Activated CD4-positive, alpha-beta T cell treated with anti-CD3 and anti-CD28 coated beads, Interleukin-2, amount 50 U/mL, for 48 hours (primary cell): ENCODE measurements at regions not wholly inside any gene's neighbourhood (a gene's known extent, or its start where the extent isn't known, plus 50 kb on each side); places are given as distances from the start of the nearest gene placed in this dataset.
"Not testable (repeated sequence)": the region's sequence is repeated elsewhere in the genome, so short reads cannot be mapped to it uniquely, and the experiment has no call there.

Experiments used
- DNase-seq, 2 experiments: peaks; one replicate each; pipeline ENCODE4 v3.0.0-alpha.2; 2020

DNA sequence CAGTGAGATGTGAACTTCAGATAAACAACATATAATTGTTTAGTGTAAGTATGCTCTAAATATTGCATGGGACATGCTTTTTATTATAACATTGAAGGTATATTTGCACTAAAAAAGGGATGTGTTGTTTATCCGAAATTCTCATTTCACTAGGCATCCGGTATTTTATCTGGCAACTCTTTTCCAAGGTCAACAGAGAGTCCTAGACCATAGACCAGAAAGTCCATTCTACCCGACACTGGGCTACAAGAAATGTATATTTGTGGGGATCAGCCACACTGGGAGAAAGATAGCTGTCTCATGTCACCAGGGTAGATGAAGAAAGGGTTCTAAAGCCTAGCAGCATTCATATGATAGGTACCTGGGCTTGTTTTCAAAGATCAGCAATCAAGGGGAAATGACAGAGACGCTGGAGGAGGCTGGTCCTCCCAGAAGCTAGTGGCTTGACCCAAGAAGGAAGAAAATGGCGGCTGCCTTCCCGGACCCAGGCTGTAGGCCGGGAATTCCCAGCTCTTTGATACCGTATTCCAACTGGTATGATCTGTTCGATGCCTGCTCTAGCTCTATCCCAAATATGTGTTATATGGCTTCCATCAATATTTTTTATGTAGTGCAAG lies 161.1 kb upstream of the IRF2BP2 start:
- no peak for DNase-seq

DNA sequence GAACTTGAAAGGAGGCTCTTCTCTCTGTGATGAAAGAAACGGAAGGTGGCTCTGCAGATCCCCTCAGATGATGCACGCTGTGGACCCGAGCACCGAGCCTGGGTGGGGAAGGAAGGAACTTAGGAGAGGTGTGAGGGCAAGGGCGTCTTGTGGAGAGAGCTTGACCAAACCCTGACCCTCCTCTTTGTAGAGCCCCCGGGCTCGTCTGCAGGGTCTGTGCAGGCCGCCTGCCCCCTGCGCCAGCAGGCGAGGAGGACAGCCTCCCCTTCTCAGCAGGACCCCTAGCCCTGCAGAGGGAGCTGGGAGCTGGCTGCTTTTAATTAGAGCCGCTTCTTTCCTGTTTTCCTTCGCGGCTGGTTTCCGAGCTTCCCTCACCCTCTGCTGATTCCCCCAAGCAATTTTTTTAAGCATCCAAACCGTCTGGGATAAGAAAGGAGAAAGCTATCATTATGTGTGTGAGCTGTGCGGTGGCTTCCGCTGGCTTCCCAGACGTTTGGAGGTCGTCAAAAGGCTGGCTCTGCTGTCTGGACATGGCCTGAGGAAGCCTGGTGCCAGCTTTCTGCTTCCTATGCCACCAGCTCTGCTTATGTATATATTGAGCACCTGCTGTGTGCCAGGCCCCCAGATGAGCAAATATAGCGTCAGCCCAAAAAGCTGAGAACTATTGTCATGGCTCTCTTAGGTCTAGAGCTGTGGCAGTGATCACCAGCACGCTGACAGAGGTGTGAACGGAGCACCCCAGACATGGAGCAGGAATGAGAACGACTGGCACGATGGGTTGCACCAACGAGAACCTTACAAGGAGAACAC lies 160.2 kb upstream of the IRF2BP2 start:
- no peak for DNase-seq

DNA sequence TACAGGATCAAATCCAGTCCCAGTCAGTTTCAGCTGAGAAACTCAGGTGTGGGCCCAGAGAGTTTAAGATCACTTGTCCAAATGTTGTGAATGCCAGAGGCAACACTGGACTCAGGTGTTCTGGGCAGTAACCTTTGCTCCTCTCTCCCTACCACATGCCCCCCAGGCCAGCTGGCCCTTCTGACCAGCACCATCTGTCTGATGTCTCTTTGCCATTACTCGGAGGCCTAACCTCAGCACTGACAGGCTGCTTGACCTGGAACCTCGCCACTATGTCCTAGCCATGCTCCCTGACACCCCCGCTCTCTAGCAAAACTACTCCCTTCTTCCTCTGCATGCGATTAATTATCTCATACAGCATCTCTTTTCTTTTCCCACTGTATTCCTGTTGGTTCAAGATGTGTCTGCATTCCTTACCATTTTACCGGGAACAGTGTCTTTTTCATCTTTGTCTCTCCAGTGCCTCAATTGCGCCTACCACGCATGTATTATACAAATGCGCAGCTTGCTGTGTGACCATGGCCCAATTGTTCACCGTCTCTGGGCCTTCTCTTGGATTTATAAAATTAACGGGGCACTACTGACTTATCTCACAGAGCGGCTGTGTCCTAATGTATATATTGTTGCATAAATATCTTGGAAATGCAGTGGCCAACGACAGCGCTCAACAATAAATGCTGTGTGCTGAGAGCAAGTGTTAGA lies 159.5 kb upstream of the IRF2BP2 start:
- DNase-seq: no peak

DNA sequence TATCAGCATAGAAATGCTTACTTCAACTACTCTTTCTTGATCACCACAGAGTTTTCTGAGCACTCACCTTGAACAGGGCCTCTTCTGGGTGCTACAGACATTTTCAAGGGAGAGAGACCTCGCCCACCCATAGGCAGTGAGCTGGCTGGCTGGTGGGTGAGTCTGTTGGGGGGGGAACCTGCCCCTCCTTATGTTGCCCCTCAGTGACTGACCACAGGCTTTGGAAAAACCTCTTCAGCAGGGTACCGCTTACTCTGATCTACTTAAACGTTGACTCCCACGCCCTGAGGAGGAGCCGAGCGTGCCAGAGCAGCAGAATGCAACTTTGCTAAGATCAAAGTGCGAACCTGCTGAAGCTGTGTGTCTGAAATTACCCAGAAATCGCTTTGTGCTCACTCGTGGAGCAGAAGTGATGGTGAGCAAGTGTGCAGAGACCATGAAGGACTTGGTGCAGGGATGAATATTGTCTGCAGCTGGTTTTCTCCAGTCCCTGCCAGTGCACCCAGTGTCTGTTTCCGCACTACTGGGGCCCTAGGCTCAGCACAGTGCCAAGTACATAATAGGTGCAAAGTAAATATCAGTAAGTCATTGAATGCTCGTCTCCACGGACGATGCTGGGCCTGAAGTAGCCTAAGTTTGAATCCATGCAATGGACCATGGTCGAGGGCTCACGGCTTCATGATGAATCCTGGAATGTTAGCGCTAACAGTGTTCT lies 158.7 kb upstream of the IRF2BP2 start:
- peak; percentile 59 to 65 for DNase-seq

DNA sequence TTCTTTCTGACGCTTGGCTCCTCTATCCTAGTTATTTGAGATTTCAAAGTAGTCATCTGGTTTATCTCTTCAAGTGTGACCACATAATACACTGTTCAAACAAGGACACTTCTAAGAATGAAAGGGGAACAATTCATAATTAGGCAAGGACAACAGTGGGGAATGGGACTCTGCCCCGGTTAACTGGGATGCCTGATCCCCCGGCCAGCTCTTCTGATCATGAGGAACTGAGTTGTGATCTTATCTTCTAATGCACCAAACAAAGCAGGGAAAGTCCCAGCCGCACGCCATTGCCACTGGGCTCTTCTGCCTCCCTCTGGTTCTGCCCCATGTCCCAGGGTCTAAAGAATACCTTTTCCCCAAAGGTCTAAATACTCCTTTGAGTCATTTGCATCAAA lies 158.2 kb upstream of the IRF2BP2 start:
- DNase-seq: peak in 1 of 2 experiments; percentile 49

DNA sequence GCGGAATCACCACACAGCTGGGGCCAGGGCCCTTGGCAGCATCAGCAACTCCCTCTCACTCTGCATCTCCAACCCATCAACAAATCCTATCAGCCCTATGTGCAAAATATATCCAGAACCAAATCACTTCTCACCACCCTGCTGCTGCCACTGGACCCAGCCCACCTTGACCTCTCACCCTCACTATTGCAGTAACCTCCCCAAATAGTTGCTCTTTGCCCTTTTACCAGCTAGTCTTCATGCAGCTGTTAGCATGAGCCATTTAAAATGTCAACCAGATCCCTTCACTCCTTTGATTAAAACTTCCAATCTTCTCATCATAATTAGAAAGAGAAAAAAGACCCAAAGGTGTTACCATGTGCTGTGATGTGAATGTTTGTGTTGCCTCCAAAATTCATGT lies 155.7 kb upstream of the IRF2BP2 start:
- DNase-seq: no peak

DNA sequence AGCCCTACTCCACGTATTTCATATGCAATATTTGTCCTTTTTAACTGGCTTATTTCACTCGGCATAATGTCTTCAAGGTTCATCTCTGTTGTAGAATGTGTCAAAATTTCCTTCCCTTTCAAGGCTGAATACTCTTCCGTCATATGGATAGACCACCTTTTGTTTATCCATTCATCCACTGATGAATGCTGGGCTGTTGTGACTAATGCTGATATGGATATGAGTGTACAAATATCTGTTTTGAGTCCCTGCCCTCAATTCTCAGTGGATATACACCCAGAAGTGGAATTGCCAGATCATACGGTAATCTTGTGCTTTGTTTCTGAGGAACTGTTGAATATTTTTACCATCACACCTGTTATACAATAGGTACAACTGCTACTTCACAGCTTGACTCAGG lies 155.2 kb upstream of the IRF2BP2 start:
- DNase-seq: no peak

DNA sequence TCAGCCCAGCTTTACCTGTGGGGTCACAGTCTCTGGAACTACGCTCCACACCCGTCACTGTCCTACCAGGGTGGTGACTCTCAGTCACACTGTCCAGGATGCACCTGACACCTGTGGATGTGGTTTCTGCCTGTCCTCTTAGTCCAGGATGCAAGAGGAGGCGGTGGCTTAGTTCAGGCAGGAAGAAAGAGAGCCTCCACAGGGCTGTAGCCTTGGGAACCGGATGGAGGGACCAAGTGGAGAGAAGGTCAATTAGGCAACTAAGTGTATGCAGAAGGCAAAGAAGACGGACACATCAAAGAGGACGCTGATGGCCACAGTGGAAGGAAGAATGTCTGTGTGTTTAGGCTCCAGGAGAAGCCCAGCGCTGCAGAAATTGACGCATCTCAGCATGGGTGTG lies 153.9 kb upstream of the IRF2BP2 start:
- DNase-seq: no peak

DNA sequence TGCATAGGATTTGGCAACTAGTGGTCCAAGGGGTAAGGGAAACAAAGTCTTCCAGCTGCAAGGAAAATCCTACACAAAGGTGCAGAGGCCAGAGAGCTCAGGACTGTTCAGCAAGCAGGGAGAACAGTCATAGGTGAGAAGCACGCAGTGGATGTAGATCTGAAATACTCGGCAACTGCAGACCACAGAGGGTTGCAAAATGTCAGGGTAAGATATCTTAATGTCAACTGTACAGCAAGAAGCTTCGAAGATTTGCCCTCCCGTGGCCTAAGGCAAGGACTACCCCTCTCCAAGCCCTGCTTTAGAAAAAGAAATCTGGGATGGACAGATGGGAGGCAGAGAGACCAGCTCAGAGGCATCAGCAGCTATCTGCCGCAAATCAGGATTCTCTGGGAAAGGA lies 153.4 kb upstream of the IRF2BP2 start:
- DNase-seq: no peak

DNA sequence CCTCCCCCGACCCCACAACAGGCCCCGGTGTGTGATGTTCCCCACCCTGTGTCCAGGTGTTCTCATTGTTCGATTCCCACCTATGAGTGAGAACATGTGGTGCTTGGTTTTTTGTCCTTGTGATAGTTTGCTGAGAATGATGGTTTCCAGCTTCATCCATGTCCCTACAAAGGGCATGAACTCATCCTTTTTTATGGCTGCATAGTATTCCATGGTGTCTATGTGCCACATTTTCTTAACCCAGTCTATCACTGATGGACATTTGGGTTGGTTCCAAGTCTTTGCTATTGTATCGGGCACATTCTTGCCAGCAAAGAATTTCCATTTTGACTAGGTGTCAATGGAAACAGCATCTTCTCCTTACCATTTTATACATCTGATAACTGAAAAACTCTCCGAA lies 152.1 kb upstream of the IRF2BP2 start:
- not testable (repeated sequence) for DNase-seq

DNA sequence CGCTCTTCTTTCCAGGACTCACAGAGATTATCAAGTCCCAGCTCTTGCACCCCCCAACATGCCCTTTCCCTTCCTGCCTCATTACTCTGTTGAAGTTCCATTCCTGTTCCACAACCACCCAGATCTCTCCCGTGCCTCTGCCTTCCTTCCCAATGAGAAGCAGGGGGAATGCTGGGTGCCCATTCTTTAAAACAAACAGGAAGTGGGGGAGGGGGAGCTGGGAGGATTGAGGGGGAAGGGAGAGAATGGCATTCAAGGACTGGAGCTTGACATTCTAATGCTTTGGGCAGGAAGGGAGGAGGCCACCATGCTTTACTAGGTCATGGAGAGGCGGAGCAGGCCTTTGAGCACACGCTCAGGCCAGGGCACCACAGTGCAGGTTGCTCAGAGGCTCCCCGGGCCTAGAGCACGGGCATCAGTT lies 150.3 kb upstream of the IRF2BP2 start:
- no peak for DNase-seq

DNA sequence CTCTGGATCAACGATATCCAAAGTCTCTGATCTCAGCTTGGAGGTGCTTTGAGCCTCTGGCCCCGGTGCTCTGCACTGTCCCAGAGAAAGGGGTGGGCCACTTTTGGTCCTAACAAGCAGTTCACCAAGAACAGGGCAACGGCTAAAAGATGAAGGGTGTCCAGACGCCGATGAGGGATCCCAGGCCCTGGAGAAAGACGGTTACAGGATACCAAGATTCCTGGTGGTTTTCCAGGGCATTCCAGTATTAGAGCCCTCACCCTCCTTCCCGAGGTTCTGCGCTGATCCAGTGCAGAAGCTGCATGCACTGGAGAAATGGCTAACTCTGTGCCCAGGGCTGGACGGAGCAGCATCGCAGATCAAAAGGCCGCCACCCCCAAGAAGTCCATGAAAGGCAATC lies 149.9 kb upstream of the IRF2BP2 start:
- DNase-seq: no peak

DNA sequence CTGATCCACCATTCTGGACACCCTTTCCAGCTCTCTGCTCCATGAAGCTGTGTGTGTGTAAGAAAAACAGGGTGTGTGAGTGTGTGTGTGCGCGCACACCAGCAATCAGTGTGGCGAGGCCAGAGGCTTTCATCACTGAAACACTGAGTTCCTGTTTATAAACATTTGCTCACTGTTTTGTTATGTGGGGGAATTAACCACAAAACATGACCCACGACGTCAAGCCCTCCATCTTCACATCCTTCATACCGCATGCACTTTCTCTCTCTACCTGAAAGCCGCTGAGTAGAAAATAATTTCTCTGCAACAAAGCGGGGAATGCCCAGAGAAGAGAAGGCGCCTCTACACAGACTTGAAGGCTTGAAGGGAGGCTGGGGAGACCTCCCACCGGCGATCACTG lies 148.9 kb upstream of the IRF2BP2 start:
- DNase-seq: no peak

DNA sequence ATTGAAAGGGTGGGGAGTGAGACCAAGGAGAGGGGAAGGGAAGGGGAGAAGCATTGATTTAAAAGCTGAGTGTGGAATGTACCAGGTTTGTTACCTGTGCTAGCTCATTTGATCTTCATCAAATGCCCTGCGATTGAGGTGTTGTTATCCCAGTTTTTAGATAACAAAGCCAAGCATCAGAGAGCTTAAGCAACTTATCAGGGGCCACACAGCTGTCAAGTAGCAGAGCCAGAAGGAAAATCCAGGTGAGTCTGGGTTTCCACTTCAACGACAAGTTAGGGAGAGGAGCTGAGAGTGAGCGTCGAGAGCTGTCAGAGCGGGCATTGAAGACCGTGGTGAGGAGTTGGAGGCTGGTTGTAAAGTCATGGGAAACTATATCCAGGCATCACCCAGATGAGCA lies 146.9 kb upstream of the IRF2BP2 start:
- no peak for DNase-seq

DNA sequence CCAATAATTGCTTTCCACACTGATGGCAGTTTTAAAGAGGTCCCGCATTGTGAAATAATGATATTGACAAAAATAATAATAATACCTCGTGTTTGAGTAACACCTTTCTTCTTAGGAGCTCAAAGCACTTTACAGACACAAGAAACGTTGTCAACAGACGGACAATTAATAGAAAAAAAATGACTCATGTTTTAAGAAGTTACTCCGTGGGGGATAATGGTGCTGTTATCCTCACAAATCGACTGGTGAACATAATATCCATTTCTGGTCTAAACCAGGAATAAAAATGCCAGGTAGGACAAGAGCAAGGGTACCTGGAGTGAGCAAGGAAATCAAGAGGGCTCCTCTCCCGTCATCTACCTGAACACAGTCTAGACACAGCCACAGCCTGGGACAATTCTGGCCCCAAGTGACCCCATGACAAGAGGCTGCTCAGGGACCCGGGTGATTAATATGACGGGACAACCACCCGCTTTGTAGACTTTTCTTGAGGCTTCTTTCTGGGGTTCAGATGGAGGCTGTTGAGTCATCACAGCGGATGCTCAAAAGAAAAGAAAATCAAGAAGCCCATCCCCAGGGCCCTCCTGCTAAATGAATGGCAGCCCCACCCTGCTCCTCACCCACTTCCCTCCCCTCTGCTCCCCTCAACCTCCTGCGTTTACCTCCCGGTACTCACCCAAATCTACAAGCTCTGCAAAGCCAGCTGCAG lies 146.2 kb upstream of the IRF2BP2 start:
- DNase-seq: no peak

DNA sequence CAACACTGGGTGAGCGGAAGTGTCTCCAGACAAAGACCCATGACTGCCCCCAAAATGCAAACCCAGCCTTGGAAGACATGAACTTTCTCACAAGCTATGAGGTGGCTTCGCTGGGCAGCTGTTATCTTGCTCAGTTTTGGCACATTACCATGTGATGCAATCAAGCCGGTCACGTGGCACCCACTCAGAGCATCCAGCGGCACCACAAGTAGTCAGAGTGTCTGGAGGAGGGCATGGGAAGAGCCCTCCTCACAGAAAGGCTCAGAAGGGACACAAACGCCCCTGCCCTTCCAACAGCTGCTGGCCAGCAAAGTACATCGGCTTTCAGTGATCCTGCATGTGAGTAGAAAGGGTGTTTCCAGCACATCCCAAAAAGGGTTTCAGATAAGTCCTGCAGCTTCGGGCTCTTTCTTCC lies 145.5 kb upstream of the IRF2BP2 start:
- DNase-seq: no peak

DNA sequence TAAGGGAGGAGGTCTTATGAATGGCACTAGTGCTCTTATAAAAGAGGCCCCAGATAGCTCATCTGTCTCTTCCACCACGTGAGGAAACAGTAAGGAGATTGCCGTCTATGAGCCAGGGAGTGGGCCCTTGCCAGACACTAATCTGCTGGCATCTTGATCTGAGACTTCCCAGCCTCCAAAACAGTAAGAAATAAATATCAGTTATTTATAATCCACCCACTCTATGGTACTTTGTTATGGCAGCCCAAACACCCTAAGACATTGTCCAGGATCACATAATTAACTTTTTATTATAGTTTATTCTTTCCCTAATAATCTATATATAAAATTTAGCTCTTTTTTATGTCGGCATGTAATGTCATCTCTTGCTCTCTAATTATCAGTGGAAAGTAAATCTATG lies 144.0 kb upstream of the IRF2BP2 start:
- DNase-seq: no peak

DNA sequence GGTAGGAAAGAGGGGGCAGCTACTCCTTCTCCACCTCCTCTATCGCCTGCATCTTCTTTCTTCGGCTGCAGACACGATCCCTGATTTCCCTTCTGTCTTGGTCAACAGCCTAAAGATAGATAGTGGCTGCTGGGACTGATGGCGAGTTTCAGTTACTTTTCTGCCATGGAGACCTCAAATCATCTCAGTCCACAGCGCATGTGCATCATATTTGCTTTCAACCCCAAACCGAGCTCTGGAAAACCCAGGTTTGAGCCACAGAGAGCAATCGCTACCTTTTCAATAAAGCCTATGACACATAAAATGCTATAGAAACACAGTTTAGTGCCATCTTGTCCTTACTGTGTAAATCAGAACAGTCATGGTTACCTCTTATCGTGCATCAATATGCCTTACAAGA lies 142.9 kb upstream of the IRF2BP2 start:
- no peak for DNase-seq

DNA sequence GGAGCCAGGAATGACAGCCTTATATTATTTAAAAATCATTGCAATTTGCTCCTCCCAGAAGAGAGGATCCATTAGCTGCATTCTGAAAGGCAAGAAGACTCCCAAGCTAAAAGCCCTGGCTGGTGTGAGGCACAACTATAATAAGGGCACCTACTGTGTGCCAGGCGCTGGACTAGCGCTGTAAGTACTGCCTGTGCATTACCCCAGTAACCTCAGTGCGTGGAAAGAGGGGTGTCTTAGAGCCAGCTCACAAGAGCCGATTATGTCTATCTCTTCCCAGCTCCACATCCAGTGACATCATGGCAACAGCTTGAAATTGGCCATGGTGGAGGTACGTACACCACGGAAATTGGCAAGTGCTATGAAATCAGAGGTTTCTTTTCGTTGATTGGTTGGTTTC lies 141.7 kb upstream of the IRF2BP2 start:
- no peak for DNase-seq

DNA sequence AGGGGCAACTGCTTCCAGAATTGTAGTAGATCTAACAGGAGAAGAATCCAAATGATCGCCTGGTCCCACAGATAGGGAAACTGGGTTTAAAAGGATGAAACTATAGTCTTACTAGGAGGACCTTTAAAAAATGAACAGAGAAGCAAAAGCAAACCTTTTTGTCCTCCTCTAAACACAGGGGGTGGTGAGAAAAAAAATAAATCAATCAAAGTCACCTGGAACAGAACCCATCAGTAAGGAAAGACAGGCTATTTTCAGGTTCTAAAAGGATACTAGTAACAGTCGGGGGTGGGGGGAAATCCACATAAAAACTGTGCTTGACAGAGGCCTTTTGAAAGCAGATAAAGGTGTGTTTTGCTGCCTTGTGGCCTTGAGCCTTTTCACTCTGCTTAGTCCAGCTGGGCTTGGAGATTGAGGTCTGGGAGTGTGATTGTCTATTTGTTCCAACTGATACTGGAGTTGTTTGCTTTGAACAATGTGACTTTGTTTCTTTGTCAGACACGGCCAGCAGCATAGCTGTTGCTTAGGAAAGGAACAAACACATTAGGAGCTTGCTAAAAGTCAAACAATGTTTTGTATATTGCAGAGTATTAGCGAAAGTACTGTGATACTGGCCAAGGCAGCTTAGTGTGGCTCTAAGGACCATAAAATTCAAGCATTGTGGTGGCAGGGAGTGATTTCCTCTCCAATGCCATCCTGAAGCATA lies 141.1 kb upstream of the IRF2BP2 start:
- DNase-seq: no peak

DNA sequence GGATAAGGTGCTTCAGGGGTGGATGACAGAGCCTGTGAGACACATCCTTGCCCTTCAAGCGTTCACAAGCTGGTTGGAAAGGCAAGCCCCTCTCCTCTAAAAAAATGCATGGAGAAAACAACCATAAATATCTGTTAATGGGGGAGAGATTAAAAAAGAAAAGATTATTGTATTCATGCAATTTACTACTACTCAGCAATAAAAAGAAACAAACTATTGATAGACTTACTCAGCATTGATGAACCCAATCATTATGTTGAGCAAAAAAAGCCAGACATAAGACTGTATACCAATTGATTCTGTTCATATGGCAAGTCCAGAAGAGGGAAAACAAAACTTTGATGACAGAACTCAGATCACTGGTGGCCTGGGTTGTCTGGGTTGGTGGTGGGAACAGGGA lies 138.7 kb upstream of the IRF2BP2 start:
- DNase-seq: no peak

DNA sequence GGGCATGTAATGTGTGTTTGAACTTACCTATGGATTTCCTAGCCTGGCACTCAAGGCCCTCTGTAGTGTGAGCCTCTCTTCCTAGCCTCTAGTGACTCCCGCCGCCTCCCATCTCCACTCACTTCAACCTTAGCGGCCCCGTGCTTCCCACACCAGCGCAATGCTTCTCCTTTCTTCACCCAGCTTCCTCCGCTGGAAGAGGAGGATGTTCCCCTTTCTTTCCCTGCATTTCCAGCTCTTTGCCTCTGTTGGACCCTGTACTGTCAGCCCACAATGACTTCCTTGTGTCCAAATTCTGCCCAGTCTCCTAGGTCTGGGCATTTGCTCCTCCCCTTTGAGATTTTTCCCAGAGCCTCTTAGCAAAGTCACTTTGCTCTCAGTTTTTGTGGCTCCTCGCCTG lies 138.1 kb upstream of the IRF2BP2 start:
- DNase-seq: no peak
